ENCODE measurements at regions not wholly inside any gene's neighbourhood (a gene's known extent, or its start where the extent isn't known, plus 50 kb on each side); places are given as distances from the start of the nearest gene placed in this dataset.

GRCh38 chr2:237150186-237150585 is 64.5 kb downstream of the COPS8 start:
- no peak for DNase-seq

- no peak for DNase-seq
Observed at GRCh38 chr2:237150831-237151375, 65.2 kb downstream of the COPS8 start.

- no peak for DNase-seq
Observed at GRCh38 chr2:237152361-237152760, 66.7 kb downstream of the COPS8 start.

GRCh38 chr2:237153181-237153580 is 67.5 kb downstream of the COPS8 start:
- DNase-seq: no peak

- DNase-seq: peak; percentile 42
Observed at GRCh38 chr2:237154082-237154638, 68.5 kb downstream of the COPS8 start.

- DNase-seq: no peak
Observed at GRCh38 chr2:237154884-237155851, 69.5 kb downstream of the COPS8 start.

GRCh38 chr2:237156031-237156856 is 70.6 kb downstream of the COPS8 start:
- DNase-seq: no peak

- no peak for DNase-seq
Observed at GRCh38 chr2:237156857-237157779, 71.4 kb downstream of the COPS8 start.

GRCh38 chr2:237157780-237158102 is 72.1 kb downstream of the COPS8 start:
- DNase-seq: no peak

GRCh38 chr2:237158194-237158593 is 72.5 kb downstream of the COPS8 start:
- DNase-seq: no peak

- DNase-seq: no peak
Observed at GRCh38 chr2:237159006-237159911, 73.6 kb downstream of the COPS8 start.

- no peak for DNase-seq
Observed at GRCh38 chr2:237160271-237160919, 74.7 kb downstream of the COPS8 start.

GRCh38 chr2:237161189-237161588 is 75.5 kb downstream of the COPS8 start:
- no peak for DNase-seq

GRCh38 chr2:237162959-237163358 is 77.3 kb downstream of the COPS8 start:
- no peak for DNase-seq

GRCh38 chr2:237164474-237165042 is 78.9 kb downstream of the COPS8 start:
- no peak for DNase-seq

- no peak for DNase-seq
Observed at GRCh38 chr2:237165405-237166276, 80.0 kb downstream of the COPS8 start.

- no peak for DNase-seq
Observed at GRCh38 chr2:237167038-237167437, 81.3 kb downstream of the COPS8 start.

GRCh38 chr2:237167934-237168333 is 82.2 kb downstream of the COPS8 start:
- DNase-seq: no peak

GRCh38 chr2:237170020-237170419 is 84.3 kb downstream of the COPS8 start:
- DNase-seq: no peak

All from activated CD4-positive, alpha-beta T cell treated with anti-CD3 and anti-CD28 coated beads, Interleukin-2, amount 50 U/mL, for 1 hour (primary cell).